Iris pigment epithelial cell (primary cell): ENCODE measurements at regions not wholly inside any gene's neighbourhood (a gene's known extent, or its start where the extent isn't known, plus 50 kb on each side); places are given as distances from the start of the nearest gene placed in this dataset.
"Not testable (repeated sequence)": the region's sequence is repeated elsewhere in the genome, so short reads cannot be mapped to it uniquely, and the experiment has no call there.

ENCODE experiments used
- DNase-seq: peaks from one replicate; pipeline ENCODE4 v3.0.0-alpha.2; 2011; ENCODE audit warnings: low read depth

DNA sequence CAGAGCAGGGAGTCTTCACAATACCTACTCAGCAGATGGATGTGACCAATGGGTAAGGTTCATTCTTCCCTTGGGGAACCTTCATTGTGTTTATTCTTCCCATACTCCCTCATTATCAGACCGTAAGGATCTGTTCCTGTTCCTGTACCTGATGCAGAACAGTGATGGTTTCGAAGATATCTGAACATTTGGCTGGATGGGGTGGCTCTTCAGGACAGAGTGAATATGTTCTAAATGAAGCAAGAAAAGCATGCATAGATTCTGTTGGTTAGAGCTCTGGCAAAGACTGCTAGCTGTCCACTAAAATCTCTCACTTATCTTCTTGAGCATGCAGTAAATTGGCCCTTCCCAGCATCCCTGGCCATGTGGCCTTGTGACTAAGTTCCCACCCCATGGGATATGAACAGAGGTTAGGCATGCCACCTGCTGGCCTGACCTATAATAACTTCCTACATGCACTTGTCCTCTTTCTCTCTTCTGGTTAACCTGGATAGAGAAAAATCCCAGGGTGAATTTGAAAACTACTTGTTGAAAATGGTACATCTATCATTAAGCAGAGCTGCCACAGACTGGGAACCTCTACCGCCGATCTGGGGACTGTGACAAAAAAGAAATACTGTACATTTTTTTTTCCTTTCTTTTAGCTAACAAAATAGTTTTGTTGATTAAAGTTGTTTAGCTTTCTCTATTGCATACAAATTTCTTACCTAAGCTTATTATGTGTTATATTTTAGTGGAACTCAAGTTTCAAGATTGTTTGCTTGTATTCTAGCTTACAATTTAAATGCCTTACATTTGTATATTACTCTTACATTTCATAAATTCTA, 60.0 kb upstream of the BANK1 start:
- peak; percentile 80 for DNase-seq

DNA sequence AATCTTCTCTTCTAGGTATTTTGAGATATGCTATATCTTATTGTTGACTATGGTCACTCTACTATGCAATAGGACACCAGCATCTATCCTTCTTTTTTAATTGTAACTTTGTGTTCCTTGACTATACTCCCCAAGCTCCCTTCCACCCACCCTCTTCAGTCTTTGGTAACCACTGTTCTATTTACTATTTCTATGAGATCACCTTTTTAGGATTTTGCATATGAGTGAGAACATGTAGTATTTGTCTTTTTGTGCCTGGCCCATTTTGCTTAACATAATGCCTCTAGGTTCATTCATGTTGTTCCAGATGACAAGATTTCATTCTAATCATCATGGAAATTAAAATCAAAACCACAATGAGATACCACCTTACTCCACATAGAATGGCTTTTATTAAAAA, 63.3 kb upstream of the BANK1 start:
- no peak for DNase-seq

DNA sequence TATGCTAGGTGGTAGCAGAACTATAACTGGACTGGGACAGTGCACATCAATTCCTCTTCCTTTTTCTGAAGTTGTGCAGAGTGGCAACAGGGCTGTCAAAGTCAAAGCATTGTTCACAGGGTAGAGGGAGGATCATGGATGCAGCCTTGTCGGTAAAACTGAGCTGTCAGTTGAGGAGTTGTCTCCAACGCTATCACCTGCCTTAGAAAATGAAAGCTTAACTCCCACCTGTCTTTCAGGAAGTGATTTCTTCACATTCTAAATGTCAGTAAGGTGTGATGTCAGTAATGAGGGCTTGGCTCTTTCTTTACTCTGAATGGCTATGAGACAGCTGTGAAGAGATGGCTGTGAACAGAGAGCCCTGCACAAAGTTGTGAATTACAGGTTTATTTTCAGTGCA, 66.4 kb upstream of the BANK1 start:
- no peak for DNase-seq

DNA sequence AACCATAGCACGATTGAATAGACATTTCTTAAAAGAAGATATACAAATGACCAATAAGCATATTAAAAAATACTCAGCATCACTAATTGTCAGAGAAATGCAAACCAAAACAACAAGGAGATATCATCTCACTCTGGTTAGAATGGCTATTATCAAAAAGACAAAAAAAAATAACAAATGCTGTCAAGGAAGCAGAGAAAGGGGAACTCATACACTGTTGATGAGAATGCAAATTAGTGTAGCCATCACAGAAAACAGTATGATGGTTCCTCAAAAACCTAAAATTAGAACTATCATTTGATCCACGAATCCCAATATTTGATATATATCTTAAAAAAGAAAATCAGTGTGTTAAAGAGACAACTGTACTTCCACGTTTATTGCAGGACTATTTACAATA, 71.7 kb upstream of the BANK1 start:
- no peak for DNase-seq

DNA sequence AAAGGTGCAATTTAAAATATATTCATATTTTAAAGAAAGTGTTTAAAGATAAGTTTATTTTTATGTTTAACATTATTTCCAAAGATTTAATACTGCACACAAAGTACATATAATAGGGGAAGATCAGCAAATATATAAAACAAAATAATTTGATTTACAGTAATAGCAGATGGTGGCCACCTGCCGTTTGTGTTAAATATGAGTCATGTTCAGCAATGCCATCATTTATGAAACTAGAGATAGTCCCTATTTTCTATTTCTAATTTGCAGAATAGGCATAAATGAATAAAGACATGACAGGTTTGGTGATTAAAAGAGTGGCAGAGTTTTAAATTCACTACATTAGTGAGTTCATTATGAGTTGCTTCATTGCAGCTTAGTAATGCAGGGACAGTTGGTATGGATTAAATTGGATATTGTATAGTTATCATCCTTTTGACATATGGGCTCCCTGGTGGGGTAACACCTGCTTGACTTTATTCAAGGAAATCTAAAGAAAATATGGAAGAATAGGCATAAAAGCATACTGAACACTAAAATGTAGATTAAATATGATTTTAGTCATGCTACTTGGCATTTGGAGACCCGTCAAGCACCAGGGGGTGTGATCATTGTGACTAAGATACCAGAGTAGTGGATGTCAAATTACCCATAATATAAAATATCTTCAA, 78.8 kb upstream of the BANK1 start:
- DNase-seq: peak; percentile 9

DNA sequence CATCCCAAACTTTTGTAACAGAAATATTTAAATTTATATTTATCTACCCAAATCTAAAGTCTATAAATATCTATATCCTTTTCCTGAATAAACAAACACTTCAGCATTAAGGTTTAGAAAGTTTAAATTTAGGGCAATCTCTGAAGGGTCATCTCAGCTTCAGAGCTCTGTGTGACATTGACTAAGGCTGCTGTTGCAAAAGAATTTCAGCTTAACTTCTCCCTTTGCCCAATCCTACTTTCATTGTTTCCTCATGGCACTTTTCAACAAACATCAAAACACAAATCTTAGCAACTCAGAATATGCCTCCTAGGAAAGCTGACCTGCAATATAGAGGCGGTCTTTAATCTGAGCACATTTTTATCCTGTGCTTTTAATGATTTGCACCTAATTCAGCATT, 79.7 kb upstream of the BANK1 start:
- DNase-seq: no peak

DNA sequence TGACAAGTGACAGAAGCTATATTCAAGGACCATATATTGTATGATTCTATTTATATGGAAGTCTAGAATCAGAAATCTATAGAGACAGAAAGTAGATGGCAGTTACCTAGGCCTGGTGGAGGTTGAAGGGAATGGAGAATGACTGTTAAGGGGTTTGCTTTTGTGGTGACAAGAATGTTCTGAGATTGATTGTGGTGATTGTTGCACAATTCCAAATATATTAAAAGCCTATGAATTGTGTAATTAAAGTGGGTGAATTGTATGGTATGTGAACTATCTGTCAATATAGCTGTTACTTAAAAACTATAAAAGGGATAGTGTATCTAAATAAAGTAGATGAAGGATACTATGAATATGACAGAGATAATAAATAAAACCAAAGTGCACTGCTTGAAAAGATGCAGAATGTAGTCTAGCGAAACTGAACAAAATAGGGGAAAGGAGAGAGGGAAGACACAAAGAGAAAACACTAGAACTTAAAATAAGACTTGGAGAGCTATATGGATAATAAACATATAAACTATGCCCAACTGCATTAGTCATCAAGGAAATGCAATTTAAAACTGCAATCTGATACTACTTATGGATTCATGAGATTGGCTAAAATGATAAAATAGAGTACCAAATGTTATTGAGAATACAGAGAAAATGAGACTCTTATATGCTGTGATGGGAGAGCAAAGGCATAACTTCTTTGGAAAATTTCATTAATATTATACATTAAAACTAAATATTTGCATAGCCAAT, 82.1 kb upstream of the BANK1 start:
- peak; percentile 43 for DNase-seq

DNA sequence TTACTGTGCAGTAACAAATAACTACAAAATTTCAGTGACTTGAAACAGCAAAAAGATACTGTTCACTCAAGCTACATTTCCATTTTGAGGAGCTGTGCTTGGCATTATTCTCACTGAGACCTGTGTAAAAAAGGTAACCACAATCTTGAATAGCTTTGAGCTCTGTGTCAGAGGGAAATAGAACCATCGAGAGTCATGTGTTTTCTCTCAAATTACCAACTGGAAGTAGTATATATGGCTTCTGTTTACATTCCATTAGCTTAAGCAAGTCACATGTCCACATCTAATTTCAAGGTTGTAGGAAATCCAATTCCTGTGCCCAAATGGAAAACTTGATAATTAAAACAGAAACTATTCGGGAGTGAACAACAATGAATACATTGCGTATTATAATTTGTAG, 82.9 kb upstream of the BANK1 start:
- peak; percentile 61 for DNase-seq

DNA sequence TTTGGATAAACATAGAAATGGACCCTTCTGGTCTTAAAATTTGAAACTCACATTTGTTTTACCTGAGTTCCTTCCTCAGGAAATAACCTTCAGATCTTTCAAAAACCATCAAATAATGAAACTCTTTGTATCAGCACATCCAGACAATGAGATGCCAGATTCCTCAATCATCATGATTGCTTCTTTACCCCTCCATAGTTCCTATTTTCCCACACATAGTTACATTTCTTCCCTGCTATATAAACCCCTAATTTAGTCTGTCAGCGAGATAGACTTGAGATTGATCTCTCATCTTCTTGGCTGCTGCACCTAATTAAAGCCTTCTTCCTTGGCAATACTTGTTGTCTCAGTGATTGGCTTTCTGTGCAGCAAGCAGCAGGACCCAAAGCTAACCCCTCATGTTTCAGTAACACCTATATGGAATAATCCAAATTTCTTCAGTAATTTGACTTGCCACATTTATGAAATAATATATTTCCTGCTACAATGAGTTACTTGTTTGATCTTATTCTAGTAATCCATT, 83.9 kb upstream of the BANK1 start:
- DNase-seq: no peak

DNA sequence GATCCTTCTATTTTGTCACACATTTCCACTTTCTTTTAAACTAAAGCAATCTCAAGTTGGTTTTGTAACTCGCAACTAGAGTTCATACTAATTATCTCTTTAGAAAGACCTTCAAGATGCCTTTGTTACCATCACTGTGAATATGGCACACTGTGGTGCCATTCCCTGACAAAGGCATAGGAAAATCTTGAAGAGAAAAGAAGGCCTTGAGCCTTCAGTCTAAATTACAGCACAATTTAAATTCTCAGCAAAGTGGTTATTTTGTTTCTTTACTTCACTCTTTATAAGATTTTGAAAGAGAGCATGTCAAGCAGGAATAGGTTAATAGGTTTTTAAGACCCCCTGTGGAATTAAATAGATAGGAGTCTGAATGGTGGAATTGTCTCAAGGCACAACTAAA, 89.0 kb upstream of the BANK1 start:
- DNase-seq: no peak

DNA sequence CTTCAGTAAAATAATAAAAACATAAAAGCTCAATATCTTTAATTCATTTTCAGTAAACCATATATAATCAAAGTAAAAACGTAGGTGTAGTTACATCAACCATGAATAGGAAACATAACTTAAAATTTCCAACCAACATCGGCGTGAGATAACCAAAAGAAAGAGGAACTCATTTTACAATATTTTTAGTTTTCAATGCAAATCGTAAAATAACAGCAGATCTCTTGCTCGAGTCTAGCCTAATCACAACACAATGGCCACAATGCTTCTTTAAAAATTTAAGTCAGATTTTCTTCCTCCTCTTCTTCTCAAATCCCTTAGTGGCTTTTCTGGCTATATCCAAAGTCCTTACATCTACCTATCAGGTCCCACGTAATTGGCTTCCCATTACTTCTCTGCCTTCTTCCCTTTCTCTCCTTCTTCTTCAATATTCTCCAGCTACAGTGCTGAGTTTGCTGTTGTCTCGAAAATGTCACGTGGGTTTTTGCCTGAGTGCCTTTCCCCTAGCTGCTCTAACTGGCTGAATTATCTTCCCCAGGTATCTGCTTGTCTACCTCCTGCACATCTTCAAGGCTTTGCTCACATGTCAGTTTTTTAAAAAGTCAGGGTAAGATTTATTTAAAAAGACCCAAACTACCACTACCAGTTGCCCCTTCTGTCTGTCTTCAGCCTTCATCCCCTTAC, 90.9 kb upstream of the BANK1 start:
- no peak for DNase-seq

DNA sequence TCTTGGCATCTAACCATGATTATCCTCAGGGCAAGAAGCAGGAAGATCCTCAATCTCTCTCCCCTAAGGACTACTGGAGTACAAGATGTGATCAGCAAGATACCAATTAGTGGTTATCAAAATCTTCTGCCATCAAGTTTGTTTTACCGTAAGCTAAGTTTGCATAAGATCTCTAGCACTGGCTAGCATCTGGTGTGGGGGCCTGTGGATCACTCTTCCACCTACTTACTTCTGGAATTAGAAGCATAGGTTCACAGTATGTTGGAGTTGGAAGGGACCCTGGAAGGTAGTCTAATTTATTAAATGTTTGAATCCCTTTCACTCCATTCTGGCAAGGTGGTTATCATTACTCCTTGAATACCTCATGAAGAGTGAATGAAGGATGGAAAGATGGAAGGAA, 93.3 kb upstream of the BANK1 start:
- no peak for DNase-seq

DNA sequence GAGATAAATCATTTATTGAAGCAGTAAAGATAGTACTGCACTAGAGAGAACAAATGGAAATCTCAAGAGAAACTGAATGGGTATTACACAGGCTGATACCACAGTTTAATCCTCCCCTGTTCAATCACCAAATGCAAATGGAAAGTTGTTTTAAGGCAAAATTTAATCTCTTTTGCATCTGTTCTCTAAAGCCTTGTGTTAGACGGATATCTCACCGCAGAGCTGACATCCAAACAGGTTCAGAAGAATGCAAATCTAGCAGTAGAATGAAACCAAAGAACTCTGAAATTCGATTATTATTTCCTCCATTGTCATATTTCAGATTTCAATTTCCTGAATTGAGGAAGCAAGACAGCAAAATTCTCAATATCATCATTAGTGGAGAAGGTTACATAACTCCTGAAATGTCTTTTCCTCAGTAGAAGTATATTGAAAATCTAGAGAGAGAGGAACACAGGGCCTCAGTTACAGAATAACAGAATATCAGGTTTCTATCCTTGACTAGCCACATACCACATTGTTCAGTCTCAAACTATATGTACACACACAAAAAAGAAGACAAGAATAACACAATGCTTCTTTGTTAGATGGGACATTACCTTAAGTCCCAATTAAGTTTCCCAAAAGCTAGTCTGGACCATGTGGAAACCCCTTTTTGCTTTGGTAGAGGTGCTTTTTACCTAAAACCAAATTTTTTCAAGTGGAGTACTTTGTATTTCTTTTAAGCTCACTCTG, 94.1 kb upstream of the BANK1 start:
- no peak for DNase-seq

DNA sequence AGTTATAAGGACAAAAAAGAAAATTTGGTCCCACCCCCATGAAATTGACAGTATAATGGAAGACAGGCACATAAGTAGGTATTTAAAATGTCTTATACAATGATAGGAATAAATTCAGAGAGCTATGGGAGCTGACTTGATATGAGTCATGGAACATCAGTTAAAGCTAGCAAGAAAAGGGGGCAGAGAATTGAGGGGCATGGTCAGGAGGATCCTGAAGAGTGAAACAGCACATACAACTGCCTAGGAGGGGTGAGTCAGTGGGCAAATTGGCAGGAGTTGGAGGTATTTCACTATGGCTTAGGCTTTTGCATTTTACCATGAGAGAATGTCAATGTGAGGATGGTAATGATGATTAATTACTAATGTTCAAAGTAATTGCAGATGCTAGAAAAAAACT, 95.4 kb upstream of the BANK1 start:
- no peak for DNase-seq

DNA sequence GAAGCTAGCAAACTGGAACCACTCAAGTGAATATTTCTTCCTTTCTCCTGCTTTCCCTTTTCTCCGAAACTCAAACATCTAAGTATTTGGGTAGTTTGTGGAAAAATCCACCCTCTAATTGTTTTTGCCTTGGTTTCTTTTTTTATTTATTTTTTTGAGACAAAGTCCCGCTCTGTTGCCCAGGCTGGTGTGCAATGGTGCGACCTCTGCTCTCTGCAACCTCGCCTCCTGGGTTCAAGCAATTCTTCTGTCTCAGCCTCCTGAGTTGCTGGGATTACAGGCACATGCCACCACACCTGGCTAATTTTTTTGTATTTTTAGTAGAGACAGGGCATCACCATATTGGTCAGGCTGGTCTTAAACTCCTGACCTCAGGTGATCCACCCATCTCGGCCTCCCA, 96.1 kb upstream of the BANK1 start:
- DNase-seq: not testable (repeated sequence)

DNA sequence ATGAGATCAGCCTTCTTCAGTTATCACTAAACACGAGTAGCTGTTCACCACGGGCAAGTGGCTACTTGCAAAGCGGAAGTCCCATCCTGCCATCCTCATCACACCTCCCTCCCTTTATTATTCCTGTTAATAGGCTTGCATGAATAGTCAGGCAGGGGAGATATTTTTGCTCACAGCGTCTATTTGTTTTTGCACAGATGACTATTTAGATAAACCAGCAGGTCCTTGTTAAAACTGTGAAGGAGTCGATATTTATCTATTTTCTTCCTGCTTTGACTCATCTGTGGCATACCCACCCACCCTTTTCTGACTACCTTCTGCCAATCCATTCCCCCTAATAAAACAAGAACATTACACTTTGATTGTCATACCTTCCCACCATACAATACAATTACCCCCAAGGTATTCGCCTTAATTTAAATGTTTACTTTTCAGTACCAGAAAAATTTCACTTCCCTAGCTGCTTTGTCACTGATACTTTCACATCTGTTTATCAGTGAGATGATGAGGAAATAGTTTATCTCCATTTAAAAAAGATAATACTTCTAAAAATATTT, 96.6 kb upstream of the BANK1 start:
- no peak for DNase-seq

DNA sequence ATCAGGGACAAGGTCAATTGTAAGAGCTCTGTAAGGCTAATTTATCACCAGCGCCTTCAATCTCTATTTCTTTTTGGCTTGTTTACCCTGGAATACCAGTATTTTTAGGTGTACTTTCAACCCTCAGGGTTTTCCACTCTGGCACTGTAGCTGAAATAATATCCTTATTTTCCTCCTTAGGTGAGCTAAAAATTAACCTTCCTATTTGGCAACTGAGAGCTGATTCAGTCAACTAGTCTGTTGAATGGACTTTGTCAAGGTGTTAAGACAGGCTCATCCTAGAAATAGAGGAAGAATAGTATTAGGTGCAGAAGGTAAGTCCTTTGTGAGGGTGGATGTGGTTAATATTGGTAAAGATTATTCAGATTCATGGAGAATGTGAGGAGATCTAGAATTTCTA, 101.3 kb upstream of the BANK1 start:
- DNase-seq: no peak

DNA sequence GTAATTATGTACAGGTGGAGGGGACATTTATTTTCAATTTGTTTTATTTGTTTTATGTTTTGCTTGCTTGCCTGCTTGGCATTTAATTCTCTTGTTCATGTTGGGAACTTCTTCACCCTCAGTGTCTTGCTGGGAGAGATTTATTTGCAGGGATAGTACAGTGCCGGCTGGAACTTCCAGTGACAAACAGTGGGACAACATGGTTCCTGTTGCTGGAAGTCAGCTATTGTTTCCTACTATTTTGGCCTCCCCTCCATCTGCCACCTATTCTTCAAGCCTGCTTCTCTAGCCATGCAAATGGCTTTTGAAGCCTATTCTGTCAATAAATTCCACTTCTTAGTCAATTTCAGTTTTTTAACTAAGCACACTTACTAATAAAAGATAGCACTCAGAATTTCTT, 105.4 kb upstream of the BANK1 start:
- no peak for DNase-seq

DNA sequence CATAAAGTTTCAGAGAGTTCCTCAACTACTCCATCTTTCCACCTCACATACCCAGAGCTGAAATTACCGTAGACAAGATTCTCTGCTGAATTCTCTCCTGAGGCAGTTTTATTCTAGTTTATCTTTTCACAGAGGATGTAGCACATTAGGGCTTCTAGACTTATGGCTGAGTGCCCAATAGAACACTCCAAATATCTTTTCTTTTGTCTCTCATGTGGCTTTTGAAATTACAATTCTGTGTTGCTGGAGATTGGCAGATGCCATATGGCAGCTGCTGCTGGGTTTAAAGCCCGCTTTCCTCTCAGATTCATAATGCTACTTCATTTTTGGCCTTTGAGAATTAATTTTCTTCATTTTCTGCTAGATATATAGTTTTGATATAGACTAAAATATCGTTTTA, 107.6 kb upstream of the BANK1 start:
- no peak for DNase-seq

DNA sequence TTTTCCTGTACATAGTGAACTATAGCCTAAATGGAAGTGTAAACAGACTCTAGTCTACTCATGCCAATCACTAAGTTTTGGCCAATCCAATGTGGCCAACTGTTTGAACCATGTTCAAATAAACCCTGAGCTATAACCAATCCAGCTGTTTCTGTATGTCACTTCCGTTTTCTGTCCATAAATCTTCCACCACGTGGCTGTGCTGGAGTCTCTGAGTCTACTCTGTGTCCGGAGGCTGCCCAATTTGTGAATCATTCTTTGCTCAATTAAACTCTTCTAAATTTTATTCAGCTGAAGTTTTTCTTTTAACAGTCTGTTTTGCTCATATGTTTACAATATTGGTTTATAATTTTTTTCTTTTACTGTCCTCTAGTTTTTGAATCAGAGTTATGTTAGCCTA, 112.3 kb upstream of the BANK1 start:
- DNase-seq: no peak

DNA sequence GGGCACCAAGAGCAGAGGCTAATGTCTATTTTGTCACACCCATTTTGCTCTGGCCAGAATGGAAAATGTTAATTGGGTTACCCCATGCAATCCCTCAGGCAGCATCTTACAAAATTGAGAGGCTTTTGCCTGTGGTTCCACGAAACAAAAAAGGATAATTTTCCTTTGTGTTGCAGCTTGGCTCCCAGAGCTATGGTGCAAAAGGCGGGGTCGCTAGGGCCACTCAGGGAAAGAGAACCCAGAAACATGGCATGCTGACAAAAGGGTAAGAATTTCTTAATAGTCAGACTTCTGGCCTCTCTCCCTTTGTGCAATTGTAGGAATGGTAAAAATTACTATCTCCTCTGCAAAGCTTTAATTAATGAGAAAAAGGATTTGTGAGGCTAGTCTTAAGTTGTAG, 119.6 kb upstream of the BANK1 start:
- DNase-seq: no peak
